ENCODE measurements at regions not wholly inside any gene's neighbourhood (a gene's known extent, or its start where the extent isn't known, plus 50 kb on each side); places are given as distances from the start of the nearest gene placed in this dataset.

DNA sequence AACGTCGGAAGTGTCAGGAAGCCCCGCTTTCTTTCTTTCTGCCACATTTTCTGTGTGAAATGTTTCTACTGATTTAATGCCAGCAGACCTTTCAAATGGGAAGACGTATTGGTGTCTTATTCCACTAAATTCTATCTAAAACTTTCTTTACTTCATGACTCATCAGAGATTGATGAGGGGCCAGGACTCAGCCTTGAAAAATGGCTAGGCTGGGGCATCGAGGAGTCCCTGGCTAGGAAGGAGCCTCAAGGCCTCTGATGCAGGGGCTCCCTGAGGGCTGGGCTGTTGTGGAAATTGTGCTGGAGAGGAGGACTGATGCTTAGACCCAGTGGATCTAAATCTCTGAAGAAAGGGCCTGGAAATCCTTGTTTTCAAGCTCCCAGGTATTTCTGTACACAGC, 192.8 kb upstream of the PDE10A start:
- ATAC-seq (no peak), DNase-seq (no peak)
- H3K9me3 ChIP-seq (ENCODE audit: low read length), result no peaks in the 10 kb centered on the region
- H3K27me3 ChIP-seq (ENCODE audit: low read length), result no peaks in the 10 kb centered on the region
- H3K4me2 ChIP-seq (ENCODE audit: low read length), result no peak overlapping the region
- H3K36me3 ChIP-seq (ENCODE audit: low read depth, low read length), result no peaks in the 10 kb centered on the region
- ChIA-PET CTCF (no interaction called here), POLR2A (ENCODE audit: unreplicated experiment) (no interaction called here)
- H3K9me2 ChIP-seq (replicated peaks; ENCODE audit: low read length), result no peaks in the 10 kb centered on the region
- BruUV-seq (replicated peaks), result no TSS peak
- H3K9ac ChIP-seq (ENCODE audit: low read length), result no peak overlapping the region
- H3F3A ChIP-seq (ENCODE audit: low read length, unreplicated experiment), result no peaks in the 10 kb centered on the region
- no peak overlapping the region for H3K27ac ChIP-seq (ENCODE audit: low read length)
- no peak for TF ChIP-seq CTCF (conservative IDR thresholded peaks at IDR 0.05; ENCODE audit: low read depth, low read length)
- no peak for TF ChIP-seq EZH2 (IDR thresholded peaks at IDR 0.05; ENCODE audit: low read length, unreplicated experiment)
- no peak for TF ChIP-seq EZH2phosphoT487 (IDR thresholded peaks at IDR 0.05; ENCODE audit: borderline replicate concordance, low read length)
- intact Hi-C loops (cut with micrococcal nuclease), result no loop called here
- no peaks in the 10 kb centered on the region for H3K4me1 ChIP-seq (ENCODE audit: insufficient read depth, low read length)
- no peaks in the 10 kb centered on the region for H4K20me1 ChIP-seq (ENCODE audit: low read length)
- H3K4me3 ChIP-seq (ENCODE audit: low read length), result no peak overlapping the region
- no peak overlapping the region for H2AFZ ChIP-seq (ENCODE audit: low read length)
- H3K79me2 ChIP-seq (ENCODE audit: low read length), result no peaks in the 10 kb centered on the region

DNA sequence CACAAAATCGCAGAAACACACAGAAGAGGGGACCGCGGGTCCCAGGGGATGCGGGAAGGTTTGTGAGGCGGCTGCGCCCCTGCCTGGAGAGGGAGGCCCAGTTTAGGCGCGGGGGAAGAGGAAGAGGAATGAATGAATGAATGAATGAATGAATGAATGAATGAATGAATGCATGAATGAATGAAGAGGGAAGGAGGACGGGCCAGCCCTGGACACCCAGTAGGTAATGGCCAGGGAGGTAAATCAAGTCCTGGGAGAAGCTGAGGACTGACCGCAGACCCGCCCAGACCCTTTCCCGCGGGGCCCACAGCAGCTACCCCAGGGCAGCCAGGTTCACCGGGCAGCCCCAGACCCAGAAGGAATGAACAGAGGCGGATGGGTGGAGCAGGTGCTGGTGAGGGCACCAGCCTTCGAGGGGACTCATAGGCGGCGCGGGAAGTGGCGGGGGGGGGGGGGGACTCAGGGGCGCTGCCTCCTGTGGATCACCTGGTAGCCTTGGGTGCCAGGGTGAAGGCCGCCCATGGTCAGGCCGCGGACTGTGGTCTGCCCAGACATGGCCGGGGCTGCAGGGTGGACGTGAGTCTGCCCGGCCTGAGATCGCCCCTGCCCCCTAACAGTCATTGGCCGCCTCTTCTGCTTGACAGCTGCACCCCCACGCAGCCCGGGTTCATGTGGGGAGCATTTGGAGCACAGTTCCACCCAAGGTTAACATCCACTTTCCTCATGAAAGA, 192.0 kb upstream of the PDE10A start:
- Histone ChIP-seq H3K4me3 (ENCODE audit: low read length) (no peak overlapping the region), H4K20me1 (ENCODE audit: low read length) (no peaks in the 10 kb centered on the region), H3K27me3 (ENCODE audit: low read length) (no peaks in the 10 kb centered on the region), H3K9ac (ENCODE audit: low read length) (no peak overlapping the region), H3K4me2 (ENCODE audit: low read length) (no peak overlapping the region), H2AFZ (ENCODE audit: low read length) (no peak overlapping the region), H3K4me1 (ENCODE audit: insufficient read depth, low read length) (no peaks in the 10 kb centered on the region), H3F3A (ENCODE audit: low read length, unreplicated experiment) (no peaks in the 10 kb centered on the region), H3K36me3 (ENCODE audit: low read depth, low read length) (no peaks in the 10 kb centered on the region; the same call in 1 of the 2 replicates), H3K9me2 (replicated peaks; ENCODE audit: low read length) (no peaks in the 10 kb centered on the region), H3K9me3 (ENCODE audit: low read length) (no peaks in the 10 kb centered on the region), H3K27ac (ENCODE audit: low read length) (no peak overlapping the region), H3K79me2 (ENCODE audit: low read length) (no peaks in the 10 kb centered on the region)
- intact Hi-C loops (cut with micrococcal nuclease), result no loop called here
- DNase-seq, result no peak
- TF ChIP-seq CTCF (conservative IDR thresholded peaks at IDR 0.05; ENCODE audit: low read depth, low read length) (no peak), EZH2phosphoT487 (IDR thresholded peaks at IDR 0.05; ENCODE audit: borderline replicate concordance, low read length) (no peak), EZH2 (IDR thresholded peaks at IDR 0.05; ENCODE audit: low read length, unreplicated experiment) (no peak)
- POLR2A ChIA-PET (ENCODE audit: unreplicated experiment), result no interaction called here
- CTCF ChIA-PET, result no interaction called here
- BruUV-seq (replicated peaks), result no TSS peak
- ATAC-seq, result no peak

- Histone ChIP-seq H3F3A (ENCODE audit: low read length, unreplicated experiment) (no peaks in the 10 kb centered on the region), H2AFZ (ENCODE audit: low read length) (no peak overlapping the region), H3K4me1 (ENCODE audit: insufficient read depth, low read length) (no peaks in the 10 kb centered on the region), H3K79me2 (ENCODE audit: low read length) (no peaks in the 10 kb centered on the region), H3K36me3 (ENCODE audit: low read depth, low read length) (no peaks in the 10 kb centered on the region; the same call in 1 of the 2 replicates), H3K9me2 (replicated peaks; ENCODE audit: low read length) (no peaks in the 10 kb centered on the region), H3K4me3 (ENCODE audit: low read length) (no peak overlapping the region), H3K27me3 (ENCODE audit: low read length) (no peaks in the 10 kb centered on the region), H4K20me1 (ENCODE audit: low read length) (no peaks in the 10 kb centered on the region), H3K27ac (ENCODE audit: low read length) (no peak overlapping the region), H3K9ac (ENCODE audit: low read length) (no peak overlapping the region), H3K9me3 (ENCODE audit: low read length) (no peaks in the 10 kb centered on the region), H3K4me2 (ENCODE audit: low read length) (no peak overlapping the region)
- no peak for DNase-seq
- ChIA-PET CTCF (no interaction called here), POLR2A (ENCODE audit: unreplicated experiment) (no interaction called here)
- BruUV-seq (replicated peaks), result no TSS peak
- intact Hi-C loops (cut with micrococcal nuclease), result no loop called here
- ATAC-seq, result no peak
- TF ChIP-seq EZH2 (IDR thresholded peaks at IDR 0.05; ENCODE audit: low read length, unreplicated experiment) (no peak), CTCF (conservative IDR thresholded peaks at IDR 0.05; ENCODE audit: low read depth, low read length) (no peak), EZH2phosphoT487 (IDR thresholded peaks at IDR 0.05; ENCODE audit: borderline replicate concordance, low read length) (no peak)
Measured at GRCh38 chr6:165854061-165854862, 191.2 kb upstream of the PDE10A start.
